Skeletal muscle tissue (tissue), 3 donors: ENCODE measurements at regions not wholly inside any gene's neighbourhood (a gene's known extent, or its start where the extent isn't known, plus 50 kb on each side); places are given as distances from the start of the nearest gene placed in this dataset.

ENCODE experiments used
- H3K27ac ChIP-seq: one replicate; pipeline ENCODE4 v1.7.0; 2013; ENCODE audit warnings: mild to moderate bottlenecking, low read depth, low read length, inconsistent platforms
- H3K27me3 ChIP-seq, 3 donors: one replicate each; pipeline ENCODE4 v1.7.0; 2013; ENCODE audit warnings: low read length in 3 of 3; ENCODE audit not compliant: control insufficient read depth in 3 of 3, insufficient read depth in 3 of 3
- H3K36me3 ChIP-seq, 3 donors: one replicate each; pipeline ENCODE4 v1.7.0; 2013; ENCODE audit warnings: low read length in 3 of 3; ENCODE audit not compliant: control insufficient read depth in 3 of 3, insufficient read depth in 3 of 3
- H3K4me1 ChIP-seq, 3 donors: one replicate each; pipeline ENCODE4 v1.7.0; 2013; ENCODE audit warnings: low read length in 3 of 3, mild to moderate bottlenecking in 3 of 3; ENCODE audit not compliant: control insufficient read depth in 3 of 3, insufficient read depth in 3 of 3
- H3K4me3 ChIP-seq, 3 donors: one replicate each; pipeline ENCODE4 v1.7.0; 2013; ENCODE audit warnings: low read length in 3 of 3
- H3K9ac ChIP-seq, 3 donors: one replicate each; pipeline ENCODE4 v1.7.0; 2013; ENCODE audit warnings: low read length in 3 of 3, mild to moderate bottlenecking in 3 of 3, moderate library complexity in 2 of 3, low read depth in 1 of 3
- H3K9me3 ChIP-seq, 3 donors: one replicate each; pipeline ENCODE4 v1.7.0; 2013; ENCODE audit warnings: low read length in 3 of 3; ENCODE audit not compliant: control insufficient read depth in 3 of 3
- donor health status: Osteomylitis.

- no peaks in the 10 kb centered on the region for H3K36me3 ChIP-seq
- no peaks in the 10 kb centered on the region for H3K9me3 ChIP-seq
- no peak overlapping the region for H3K27ac ChIP-seq
- H3K4me3 ChIP-seq: no peak overlapping the region
- H3K9ac ChIP-seq: no peak overlapping the region
- H3K27me3 ChIP-seq: peaks cover 2 to 10% (median 6%) of the 10 kb centered on the region in 3 donors
- peaks cover 0 to 5% (median 0%) of the 10 kb centered on the region in 3 donors for H3K4me1 ChIP-seq
Measured at GRCh38 chr22:48478529-48479265, 1349.0 kb downstream of the BRD1 start.

- H3K27ac ChIP-seq: no peak overlapping the region
- H3K4me1 ChIP-seq: peaks cover 0 to 5% (median 0%) of the 10 kb centered on the region in 3 donors
- H3K27me3 ChIP-seq: peaks cover 3 to 15% (median 6%) of the 10 kb centered on the region in 3 donors
Measured at GRCh38 chr22:48478124-48478523, 1349.5 kb downstream of the BRD1 start.

GRCh38 chr22:48477031-48477721 lies 1350.5 kb downstream of the BRD1 start:
- Histone ChIP-seq H3K4me1 (peaks cover 0 to 5% (median 0%) of the 10 kb centered on the region in 3 donors), H3K9me3 (no peaks in the 10 kb centered on the region), H3K4me3 (no peak overlapping the region), H3K27me3 (peaks cover 3 to 15% (median 6%) of the 10 kb centered on the region in 3 donors), H3K9ac (no peak overlapping the region), H3K36me3 (no peaks in the 10 kb centered on the region), H3K27ac (no peak overlapping the region)

More at GRCh38 chr22:48478124-48478523, 1349.5 kb downstream of the BRD1 start:
- no peaks in the 10 kb centered on the region for H3K36me3 ChIP-seq
- H3K9me3 ChIP-seq: no peaks in the 10 kb centered on the region
- no peak overlapping the region for H3K9ac ChIP-seq
- H3K4me3 ChIP-seq: no peak overlapping the region

GRCh38 chr22:48476577-48476976 lies 1351.1 kb downstream of the BRD1 start:
- H3K36me3 ChIP-seq: no peaks in the 10 kb centered on the region
- no peak overlapping the region for H3K9ac ChIP-seq
- H3K27ac ChIP-seq: no peak overlapping the region
- peaks cover 3 to 15% (median 6%) of the 10 kb centered on the region in 3 donors for H3K27me3 ChIP-seq
- H3K4me3 ChIP-seq: no peak overlapping the region
- peaks cover 0 to 5% (median 0%) of the 10 kb centered on the region in 3 donors for H3K4me1 ChIP-seq
- H3K9me3 ChIP-seq: no peaks in the 10 kb centered on the region

DNA sequence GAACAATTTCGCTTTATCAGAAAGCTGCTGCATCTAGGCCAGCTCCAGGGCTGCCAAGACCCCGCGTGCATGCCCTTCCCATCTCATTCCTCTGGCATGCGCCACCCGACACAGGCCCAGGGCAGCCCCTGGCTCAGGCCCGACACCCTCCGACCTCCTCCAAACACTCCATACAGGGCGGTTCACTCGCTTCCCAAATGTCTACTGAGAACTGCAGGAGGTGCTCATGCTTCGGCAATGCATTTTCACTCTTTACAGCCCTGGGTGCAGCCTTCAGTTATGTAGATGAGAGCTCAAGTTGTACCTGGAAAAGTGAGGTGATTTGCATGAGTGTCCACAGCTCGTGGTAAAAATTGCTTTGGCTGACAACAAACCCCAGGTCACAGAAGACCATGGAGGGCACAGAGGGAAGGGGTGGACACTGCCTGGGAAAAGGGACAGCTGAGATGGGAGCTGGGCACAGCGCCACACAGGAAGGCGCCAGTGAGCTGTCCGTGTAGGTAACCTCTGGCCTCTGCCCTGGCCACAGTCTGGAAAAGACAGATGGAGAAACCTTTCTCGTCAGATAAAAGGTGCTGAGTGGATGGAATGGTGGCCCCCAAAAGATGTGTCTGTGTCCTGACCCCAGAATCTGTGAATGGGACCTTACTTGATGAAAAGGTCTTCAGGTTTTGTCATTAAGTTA lies 1351.9 kb downstream of the BRD1 start:
- H3K9ac ChIP-seq: no peak overlapping the region
- H3K4me1 ChIP-seq: peaks cover 0 to 5% (median 0%) of the 10 kb centered on the region in 3 donors
- H3K9me3 ChIP-seq: no peaks in the 10 kb centered on the region
- H3K36me3 ChIP-seq: no peaks in the 10 kb centered on the region
- peaks cover 3 to 15% (median 6%) of the 10 kb centered on the region in 3 donors for H3K27me3 ChIP-seq
- H3K4me3 ChIP-seq: no peak overlapping the region
- H3K27ac ChIP-seq: no peak overlapping the region

DNA sequence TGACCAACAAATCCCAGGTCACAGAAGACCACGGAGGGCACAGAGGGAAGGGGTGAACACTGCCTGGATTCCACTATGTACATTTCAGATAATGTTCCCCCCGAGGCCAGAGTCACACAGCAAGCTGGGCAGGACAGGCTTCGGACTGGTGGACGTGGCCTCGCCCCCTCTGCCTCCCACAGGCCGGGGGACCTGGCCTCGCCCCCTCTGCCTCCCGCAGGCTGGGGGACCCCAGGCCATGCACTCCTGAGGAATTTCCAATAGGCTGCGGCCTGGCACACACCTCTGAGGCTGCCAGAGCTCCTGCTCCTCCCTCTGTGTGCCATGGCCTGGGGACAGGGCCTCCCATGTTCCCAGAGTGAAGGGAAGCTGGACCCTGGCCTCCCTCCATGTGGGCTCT lies 1352.8 kb downstream of the BRD1 start:
- H3K9ac ChIP-seq: no peak overlapping the region
- no peaks in the 10 kb centered on the region for H3K9me3 ChIP-seq
- H3K27me3 ChIP-seq: peaks cover 3 to 15% (median 6%) of the 10 kb centered on the region in 3 donors
- peaks cover 0 to 5% (median 0%) of the 10 kb centered on the region in 3 donors for H3K4me1 ChIP-seq
- no peaks in the 10 kb centered on the region for H3K36me3 ChIP-seq
- no peak overlapping the region for H3K27ac ChIP-seq
- H3K4me3 ChIP-seq: no peak overlapping the region

- H3K27ac ChIP-seq: no peak overlapping the region
- H3K27me3 ChIP-seq: peaks cover 3 to 13% (median 6%) of the 10 kb centered on the region in 3 donors
- no peak overlapping the region for H3K9ac ChIP-seq
- H3K4me3 ChIP-seq: no peak overlapping the region
- H3K4me1 ChIP-seq: peaks cover 0 to 5% (median 0%) of the 10 kb centered on the region in 3 donors
- H3K36me3 ChIP-seq: no peaks in the 10 kb centered on the region
- no peaks in the 10 kb centered on the region for H3K9me3 ChIP-seq
Measured at GRCh38 chr22:48473202-48473601, 1354.5 kb downstream of the BRD1 start.

- Histone ChIP-seq H3K9me3 (no peaks in the 10 kb centered on the region), H3K27ac (no peak overlapping the region), H3K27me3 (peaks cover 0 to 6% (median 3%) of the 10 kb centered on the region in 3 donors), H3K4me3 (no peak overlapping the region), H3K4me1 (no peaks in the 10 kb centered on the region), H3K36me3 (no peaks in the 10 kb centered on the region), H3K9ac (no peak overlapping the region)
Measured at GRCh38 chr22:48464246-48464645, 1363.4 kb downstream of the BRD1 start.

DNA sequence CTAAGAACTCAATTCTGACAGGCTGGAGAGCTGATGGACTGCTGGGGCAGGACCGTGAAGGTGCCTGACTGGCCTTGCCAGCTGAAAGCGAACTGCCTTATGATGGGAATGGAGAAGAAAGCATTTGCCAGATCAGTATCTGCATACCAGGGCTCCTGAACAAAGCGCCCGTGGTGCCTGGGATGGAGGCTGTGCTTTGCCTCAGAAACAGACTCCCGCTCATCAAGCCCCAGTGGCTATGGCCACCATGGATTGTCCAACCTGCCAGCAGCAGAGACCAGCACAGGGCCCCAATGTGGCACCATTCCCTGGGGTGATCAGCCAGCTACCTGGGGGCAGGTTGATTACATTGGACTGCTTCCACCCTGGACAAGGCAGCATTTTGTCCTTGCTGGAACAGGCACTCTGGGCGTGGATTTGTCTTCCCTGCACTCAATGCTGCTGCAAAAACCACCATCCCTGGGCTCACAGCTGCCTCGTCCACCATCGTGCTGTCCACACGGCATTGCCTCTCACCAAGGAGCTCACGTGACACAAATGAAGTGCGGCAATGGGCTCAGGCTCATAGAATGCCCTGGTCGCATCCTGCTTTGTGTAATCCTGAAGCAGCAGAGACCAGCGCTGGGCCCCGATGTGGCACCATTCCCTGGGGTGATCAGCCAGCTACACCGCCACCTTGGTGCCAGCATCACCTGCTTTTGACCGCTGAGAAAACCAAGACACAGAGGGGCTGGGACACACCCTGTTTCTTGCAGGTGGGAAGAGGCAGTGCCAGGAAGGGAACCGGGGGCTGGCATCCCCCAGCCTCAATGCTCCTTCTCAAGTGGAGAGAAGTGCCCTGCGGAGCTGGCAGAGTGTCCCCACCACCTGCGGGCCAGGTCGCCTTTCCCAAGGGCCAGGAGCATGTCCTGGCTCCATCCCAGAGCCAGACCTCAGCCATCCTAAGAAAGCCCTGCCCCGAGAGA lies 1367.5 kb downstream of the BRD1 start:
- H3K27me3 ChIP-seq: peaks cover 0 to 4% (median 3%) of the 10 kb centered on the region in 3 donors
- H3K4me3 ChIP-seq: no peak overlapping the region
- no peak overlapping the region for H3K27ac ChIP-seq
- H3K4me1 ChIP-seq: peaks cover 3 to 19% (median 6%) of the 10 kb centered on the region in 3 donors
- no peaks in the 10 kb centered on the region for H3K9me3 ChIP-seq
- H3K9ac ChIP-seq: no peak overlapping the region
- no peaks in the 10 kb centered on the region for H3K36me3 ChIP-seq
